HG03342 (cell line): ENCODE measurements at regions not wholly inside any gene's neighbourhood (a gene's known extent, or its start where the extent isn't known, plus 50 kb on each side); places are given as distances from the start of the nearest gene placed in this dataset.
A peak's percentile ranks its signal among the peaks of the same experiment; 100 is the strongest.
"Not testable (repeated sequence)": the region's sequence is repeated elsewhere in the genome, so short reads cannot be mapped to it uniquely, and the experiment has no call there.

Experiments
- ATAC-seq: cut with Tn5 transposase; IDR thresholded peaks from one replicate; pipeline ENCODE4 v1.9.1; 2021; ENCODE audit warnings: mild to moderate bottlenecking, moderate library complexity; ENCODE audit not compliant: unreplicated experiment

DNA sequence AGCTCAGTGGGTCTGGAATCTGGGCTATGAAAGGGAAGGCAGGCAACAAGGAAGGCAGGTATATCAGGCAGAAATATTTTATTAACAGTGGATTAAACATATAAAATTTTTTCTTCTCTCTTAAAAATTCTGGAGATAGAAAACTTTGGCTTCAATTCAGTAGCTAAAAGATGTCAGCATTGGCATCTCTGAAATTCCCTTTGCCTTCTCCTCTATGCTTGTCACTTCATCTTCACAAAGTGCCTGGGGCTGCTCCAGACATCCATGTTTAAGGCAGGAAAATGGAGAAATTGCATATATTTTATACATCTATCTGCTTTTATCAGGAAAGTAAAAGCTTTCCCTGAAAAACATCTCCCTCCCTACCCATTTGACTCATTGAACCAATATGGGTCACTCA is 894.1 kb upstream of the API5 start:
- no peak for ATAC-seq

DNA sequence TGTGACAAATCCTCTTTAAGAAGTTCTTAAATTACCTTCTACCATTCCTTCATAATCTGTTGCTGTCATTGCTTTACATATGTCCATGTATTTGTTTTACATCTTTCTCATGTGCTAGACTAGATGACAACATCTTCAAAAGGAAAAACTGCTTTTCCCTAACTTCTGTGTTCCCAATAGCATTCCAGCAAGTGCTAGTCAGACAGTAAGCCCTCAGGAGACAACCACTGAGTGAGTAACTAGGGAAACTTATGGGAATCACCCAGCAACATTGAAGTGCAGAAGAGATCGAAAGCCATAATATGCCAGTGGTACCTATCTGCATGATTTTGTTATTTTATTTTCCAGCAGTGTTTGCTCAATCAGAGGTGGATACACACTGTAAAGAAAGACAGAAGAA is 889.7 kb upstream of the API5 start:
- no peak for ATAC-seq

DNA sequence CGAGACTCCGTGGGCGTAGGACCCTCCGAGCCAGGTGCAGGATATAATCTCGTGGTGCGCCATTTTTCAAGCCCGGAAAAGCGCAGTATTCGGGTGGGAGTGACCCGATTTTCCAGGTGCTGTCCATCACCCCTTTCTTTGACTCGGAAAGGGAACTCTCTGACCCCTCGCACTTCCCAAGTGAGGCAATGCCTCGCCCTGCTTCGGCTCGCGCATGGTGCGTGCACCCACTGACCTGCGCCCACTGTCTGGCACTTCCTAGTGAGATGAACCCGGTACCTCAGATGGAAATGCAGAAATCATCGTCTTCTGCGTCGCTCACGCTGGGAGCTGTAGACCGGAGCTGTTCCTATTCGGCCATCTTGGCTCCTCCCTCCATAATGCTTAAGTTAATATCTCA is 876.9 kb upstream of the API5 start:
- not testable (repeated sequence) for ATAC-seq

DNA sequence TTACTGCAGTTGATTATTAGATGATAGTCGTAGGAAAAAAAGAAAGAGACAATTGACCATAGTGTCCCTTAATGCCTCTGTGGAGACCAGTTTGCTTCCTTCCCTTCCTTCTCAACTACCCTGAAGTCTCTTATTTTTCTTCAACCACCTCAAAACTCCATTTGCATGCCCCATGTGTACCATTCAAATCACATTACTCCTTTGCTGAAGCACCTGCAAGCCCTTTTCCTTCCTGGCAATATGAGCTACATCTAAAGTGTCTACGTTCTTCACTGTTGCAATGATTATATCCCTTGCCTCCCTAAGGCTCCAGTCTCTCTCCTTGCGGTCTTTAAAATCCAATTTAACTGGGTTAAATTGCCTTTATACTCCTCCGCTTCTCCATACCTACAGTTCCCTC is 867.4 kb upstream of the API5 start:
- no peak for ATAC-seq

DNA sequence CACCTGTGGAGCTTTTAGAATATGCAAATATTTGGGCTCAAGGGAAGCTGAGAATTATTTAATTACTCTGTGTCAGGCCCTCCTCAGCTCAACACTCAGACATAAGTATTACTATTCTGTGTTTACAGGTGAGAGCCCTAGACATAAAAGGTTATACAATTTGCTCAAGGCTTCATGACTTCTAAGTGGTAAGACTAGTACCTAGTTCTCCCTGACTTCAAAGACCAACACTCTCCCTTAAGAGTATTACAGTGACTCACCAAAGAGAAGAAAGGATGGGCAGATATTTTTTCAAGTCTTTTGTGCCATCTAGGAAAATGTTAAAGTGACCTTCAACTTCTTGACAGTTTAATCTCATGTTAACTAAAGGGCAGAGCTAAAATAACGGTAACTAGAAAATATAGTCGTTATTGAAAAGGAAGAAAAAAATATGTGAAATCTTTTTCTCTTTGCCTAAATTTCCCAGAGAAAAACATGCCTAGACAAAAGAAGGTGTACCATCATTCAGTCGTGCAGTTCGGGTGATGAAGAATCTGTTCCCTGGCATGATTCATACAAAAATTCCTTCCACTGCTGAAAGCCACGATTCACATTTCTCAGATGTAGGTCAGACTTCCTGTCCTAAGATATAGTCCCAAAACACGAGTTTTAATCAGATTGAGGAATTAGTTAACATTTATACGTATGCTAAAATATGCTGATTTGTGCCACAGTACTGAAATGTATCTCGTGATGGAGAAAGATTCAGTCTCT is 849.1 kb upstream of the API5 start:
- ATAC-seq = no peak

DNA sequence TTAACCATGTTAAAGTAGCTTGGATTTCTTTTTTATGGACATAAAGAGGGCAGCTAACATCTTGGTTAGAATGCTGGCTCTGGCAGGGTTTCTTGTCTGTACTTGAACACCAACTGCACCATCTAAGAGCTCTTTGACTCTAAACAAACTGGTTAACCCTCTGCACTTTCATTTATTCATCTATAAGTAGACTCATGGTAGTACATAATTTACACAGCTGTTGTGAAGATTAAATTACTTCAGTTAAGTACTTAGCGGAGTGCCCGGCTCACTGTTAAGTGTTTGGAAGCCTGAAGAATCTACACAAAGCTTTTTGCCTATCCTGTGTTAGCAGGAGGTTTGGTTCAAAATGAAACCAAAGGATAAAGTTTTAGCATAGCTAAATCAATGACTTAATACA is 846.2 kb upstream of the API5 start:
- no peak for ATAC-seq

DNA sequence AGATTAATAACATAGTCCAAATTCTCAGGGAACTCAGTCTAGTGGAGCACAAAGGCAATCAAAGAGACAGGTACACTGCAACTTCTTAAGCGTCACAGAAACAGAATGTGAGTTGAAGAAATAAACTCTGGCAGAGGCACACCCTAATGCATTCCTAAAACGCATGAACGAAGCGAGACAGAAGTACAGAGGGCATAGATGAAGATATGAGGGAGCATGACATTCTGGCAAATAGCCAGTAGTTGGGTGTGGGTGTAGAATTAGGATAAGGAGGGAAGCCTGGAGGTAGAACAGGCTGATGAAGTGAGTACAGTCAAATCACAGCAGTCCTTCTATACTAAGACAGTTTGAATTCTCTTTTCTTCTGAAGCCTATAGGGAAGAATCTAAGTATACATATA is 838.7 kb upstream of the API5 start:
- ATAC-seq = no peak

DNA sequence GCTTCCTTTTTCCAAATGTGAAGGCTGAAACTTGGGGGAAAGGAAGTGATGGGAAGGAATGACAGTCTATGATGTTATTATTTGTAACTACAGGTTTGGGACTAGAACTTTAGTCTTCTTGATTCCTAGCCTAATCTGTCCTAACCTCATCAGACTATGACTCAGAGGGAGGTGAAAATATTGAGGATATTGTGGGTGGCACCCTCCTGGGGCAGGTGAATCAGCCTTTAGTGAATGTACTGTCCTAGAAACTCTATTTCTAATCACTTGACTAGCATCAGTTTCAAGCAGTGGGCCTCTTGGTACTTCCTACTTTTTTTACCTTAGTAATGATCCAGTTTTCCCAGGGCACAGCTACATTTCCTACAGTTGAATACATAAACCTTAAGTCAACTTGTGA is 829.0 kb upstream of the API5 start:
- no peak for ATAC-seq

DNA sequence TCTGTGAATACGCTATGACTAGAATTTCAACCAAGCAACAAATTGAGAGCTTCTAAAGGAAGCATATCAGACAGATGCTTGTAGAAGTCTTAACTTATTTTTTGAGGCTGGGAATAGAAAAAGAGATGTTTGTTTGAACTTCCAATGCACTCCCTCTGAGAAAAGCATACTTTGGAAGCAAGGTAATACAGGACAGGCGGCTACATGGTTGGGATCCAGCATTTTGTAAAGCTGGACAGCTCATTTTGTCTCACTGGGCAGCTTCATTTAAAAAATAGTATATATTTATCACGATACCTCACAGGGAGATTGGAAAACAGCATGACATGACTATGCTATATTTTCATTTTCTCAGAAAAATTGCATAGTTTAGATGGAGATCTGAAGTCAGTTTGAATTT is 821.3 kb upstream of the API5 start:
- no peak for ATAC-seq

DNA sequence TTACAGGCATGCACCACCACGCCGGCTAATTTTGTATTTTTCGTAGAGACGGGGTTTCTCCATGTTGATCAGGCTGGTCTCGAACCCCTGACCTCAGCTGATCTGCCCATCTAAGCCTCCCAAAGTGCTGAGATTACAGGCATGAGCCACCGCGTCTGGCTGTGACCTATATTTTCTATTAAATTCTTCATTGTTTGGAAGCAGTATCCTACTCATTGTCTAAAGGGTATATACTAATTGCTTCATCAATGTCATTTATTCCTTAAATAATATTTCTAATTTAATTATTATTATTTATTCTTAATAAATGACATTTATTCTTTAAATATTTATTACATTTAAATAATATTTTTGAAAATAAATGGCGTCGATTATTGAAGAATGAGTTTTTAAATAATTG is 817.3 kb upstream of the API5 start:
- ATAC-seq = no peak

DNA sequence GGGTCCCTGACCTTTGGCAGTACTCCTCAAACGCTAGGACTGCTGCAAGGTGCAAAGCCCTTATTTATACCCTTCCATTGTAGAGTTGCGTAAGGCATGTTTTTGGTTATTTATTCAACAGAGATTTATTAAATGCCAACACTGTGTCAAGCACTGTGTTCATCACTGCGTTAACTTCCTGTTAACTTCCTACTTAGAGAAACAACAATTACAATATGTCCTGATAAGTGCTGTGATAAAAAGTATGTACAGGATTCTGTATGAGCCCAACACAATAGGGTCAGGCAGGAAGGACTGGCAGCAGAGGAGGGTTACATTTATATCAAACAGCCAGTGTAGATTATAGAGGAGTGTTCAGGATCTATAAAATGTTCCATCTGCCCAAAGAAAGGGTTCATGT is 812.8 kb upstream of the API5 start:
- no peak for ATAC-seq

DNA sequence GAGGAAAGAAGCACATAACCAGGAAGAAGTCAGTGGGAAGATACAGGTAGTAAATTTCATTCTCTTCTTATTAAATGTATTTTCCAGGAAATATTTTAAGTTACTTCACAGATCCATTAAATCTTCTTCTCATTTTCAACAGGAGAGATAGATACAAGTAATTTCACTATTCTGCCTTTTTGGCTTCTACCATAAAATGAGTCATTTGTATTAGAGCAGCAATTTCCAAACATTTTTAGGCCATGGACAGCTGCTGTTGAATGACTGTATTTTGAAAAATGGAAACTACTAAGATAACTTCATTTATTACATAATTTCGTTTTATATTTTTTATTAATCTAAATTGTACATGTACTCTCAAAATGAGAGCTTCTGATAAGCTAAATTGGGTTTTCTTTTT is 809.6 kb upstream of the API5 start:
- ATAC-seq = no peak

DNA sequence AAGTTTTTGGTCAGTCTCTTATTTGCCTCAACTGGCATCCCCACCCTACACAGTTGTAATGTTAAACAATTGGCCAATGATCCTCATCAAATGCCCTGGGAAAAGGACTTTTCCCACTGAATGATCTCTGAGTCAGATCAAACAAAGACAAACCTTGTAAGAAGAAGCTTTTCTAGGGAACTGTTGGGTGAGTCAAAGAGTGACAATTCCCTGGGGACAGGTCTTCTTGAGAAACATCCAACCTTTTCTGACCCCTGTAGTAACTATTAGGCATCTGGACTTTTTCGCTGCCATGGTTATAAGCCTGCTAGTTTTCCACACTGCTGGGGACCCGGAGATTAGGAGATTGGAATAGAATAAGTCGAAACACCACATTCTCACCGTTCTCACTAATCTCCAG is 789.8 kb upstream of the API5 start:
- no peak for ATAC-seq

DNA sequence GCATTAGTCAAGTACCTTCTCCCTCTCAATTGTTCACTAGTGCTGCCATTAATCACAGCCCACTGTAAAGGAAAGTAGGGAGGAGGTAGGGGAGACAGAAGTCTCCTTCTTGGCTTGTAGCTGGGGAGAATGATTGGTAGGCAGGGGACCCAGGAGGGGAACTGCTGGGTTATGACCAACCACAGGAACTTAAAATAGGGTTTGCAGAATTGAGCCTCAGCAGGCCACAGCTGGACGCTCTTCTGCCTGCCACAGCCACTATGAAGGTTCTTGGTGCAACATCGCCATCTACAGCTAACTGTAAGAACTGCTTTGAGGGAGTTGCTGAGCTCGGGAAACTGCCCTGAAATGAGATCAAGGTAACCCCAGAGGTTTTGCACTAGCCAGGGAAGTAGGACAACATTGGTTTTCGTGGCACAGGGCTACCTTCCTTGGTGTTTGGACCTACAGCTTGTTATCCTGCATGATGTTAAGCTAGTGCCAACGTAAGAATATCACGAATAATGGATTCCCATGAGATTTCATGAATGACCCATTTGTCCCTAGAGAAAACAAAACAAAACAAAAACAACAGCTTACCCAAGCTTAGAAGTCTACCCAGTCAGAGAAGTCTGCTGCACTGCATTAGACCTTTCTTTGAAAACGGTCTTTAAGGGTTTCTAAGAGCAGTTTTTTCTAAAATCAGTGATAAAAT is 787.1 kb upstream of the API5 start:
- peak; percentile 98 for ATAC-seq

DNA sequence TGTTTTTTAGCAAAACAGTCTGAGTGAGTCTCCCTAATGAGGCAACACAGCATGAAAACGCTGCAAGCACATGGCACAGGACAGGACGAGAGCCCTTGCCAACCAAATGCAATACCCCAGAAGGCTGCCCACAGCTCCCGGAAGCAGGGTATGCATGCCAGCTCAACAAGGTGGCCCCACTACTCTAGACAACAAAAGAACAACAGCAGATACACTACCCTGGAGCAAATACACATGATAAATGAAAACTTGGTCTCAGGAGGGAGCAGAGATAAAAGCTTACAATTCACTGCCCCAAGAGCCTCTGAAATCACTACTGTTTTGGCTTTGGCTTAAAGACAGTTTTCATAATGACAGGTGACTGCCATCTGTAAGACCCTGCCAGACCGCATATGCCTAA is 785.4 kb upstream of the API5 start:
- no peak for ATAC-seq

DNA sequence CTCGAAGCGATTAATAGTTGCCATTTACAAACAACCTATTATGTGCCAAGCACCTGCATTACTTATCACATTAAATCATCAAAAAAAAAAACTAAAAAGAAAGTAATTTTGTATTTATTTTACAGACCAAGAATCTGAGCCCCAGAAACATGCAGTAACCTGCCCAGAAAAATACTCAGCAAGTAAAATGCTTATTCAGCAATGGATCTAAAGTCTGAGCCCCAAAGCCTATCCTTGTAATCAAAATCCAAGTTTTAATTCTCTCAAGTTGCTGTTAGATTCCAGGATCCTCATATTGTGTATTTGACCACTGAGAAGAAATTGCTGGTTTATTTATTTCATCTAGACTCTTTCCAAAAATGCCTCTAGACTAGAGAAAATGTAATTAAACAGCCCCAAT is 783.3 kb upstream of the API5 start:
- no peak for ATAC-seq

DNA sequence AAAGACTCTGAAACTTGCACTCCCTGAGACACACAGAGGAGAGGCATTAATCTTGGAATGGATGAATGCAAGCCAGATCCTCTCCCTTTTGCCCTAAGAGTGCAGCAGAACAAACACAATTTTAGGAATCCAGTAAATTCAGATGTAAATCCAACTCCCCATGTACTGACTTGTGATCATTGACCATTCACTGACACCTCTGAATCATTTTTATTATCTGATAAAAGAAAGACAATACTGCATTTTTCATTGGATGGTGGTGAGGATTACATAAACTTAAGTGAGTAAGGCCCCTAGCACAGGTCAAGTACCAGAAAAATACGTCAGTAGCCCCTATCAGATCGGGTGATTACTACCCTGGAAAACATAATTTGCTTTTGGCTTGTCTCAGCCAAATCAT is 782.9 kb upstream of the API5 start:
- ATAC-seq = no peak

DNA sequence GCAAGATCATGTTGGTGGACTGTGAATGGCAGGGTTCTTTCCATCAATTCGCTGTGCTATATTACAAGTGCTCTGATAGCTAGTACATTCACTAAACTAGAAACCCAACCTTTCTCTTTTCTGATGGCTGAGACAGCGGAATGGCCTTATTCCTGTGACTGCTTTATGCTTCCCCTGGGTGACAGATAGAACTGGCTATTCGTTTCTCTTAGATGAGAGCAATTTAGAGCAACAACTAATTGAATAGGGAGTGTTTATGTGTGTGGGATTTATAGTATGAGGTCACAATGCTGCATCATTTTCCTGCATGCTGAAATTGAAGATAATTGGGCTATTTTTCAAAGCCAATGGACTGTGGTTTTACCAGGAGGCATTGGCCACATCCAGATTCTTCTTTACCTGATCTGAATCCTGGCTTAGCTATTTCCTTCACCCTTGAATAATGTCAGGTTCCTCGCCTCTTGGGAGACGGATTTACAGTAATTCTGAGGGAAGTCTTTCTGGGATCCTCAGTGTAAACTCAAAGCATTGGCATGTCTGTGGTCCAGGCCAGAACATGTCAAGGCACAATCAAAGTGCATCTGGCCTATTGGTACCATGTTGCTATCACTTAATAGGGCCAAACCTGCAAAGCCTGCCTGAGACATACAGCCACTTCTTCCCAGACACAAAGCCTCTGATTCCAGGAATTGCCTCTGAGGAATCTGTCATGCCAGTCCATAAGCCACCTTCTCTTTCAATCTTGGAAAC is 775.0 kb upstream of the API5 start:
- no peak for ATAC-seq

DNA sequence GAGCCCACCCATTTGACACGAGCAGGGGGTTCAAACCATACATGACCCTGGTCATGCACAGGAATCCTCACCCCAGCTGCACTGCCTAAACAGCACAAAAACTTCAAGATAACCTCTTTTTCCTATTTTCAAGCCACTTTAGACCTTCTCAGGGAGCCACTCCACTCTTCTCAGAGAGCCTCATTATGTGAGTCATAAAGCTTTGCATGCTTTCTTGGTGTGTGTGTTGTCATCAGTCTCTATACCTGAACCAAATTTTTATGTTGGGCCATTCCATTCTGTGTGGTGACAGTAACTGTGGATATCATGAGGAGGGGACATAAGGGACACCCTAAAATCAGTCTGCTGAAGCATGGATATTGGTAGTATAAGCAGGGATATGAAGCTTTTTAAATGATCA is 769.5 kb upstream of the API5 start:
- ATAC-seq = no peak

DNA sequence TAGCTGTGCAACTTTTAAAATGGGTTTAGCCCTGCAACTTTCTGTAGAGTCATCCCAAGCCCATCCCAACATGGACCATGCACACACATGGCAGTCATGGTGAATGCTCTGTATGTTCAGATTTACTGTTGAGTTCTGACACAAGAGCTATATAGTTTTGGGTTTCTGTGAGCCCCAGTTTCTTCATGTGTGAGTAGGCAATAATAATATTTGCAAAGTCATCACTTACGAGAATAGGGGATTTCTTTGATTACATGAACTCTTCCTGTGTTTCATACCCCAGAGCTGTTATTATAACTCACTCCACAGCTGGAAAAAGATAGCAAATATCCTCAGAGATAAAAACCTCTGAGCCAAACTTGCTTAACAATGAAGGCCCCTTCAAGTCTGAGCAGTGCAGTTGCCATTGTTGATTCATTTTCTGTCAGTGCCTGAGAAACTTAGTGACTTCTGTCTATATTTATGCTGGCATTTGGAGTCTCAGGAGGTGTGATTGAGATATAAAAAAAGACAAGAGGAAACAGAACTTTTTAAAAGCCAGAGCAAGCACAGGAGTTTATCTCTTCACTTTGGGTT is 767.9 kb upstream of the API5 start:
- ATAC-seq = no peak

DNA sequence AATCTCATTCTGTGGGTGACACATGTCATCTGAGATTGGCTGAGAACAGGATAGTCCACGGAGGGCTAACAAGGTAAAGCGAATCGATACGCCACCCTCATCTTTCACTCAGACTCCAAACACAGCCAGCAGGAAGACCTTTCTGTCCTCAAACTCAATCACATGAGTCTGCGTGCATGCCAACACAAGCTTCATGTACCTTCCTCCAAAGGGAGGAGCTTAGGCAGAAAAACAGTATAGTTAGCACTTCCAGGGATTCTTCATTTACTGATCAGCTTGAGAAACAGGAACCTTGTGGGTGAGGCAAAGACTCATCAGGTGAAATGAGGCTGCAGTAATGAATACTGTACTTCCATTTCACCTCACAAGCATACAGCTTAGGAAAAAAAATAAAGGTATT is 767.1 kb upstream of the API5 start:
- ATAC-seq = no peak

DNA sequence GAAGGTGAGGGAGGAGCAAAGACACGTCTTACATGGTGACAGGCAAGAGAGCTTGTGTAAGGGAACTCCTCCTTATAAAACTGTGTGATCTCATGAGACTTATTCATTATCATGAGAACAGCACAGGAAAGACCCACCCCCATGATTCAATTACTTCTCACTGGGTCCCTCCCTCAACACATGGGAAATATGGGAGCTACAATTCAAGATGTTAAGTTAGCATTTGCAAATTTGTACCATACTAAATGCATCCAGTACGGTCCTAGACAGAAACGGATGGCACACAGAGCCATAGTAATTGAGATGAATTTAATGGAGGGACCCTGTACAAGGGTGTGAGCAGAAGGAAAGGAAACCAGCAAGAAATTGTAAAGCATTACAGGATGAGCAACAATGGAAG is 765.8 kb upstream of the API5 start:
- ATAC-seq = no peak
